Adrenal gland (tissue), 9 donors: ENCODE measurements at regions not wholly inside any gene's neighbourhood (a gene's known extent, or its start where the extent isn't known, plus 50 kb on each side); places are given as distances from the start of the nearest gene placed in this dataset.

Experiments
- DNase-seq, 7 donors: peaks; one replicate each; pipeline ENCODE4 v3.0.0-alpha.2; 2019 to 2020
- H3K27ac ChIP-seq, 5 donors: fragments of 200-600 bp; sonication (generic) in 4 of 5; 1 replicate in 3 of 5; 2 replicates in 2 of 5; pipeline versions ENCODE4 v1.5.1 to v1.8.0; 2016 to 2020; ENCODE audit warnings: mild to moderate bottlenecking in 1 of 5
- H3K27me3 ChIP-seq: fragments of 200-600 bp; 2 replicates; pipeline ENCODE4 v1.8.0; 2021
- H3K36me3 ChIP-seq, 2 donors: fragments of 200-600 bp; replicated peaks in 1 of 2; 1 replicate in 1 of 2; 2 replicates in 1 of 2; pipeline versions ENCODE4 v1.5.1 to v1.8.0; 2018 to 2022
- H3K4me1 ChIP-seq, 2 donors: fragments of 200-600 bp; replicated peaks in 1 of 2; 1 replicate in 1 of 2; 2 replicates in 1 of 2; pipeline versions ENCODE4 v1.5.1 to v1.8.0; 2018 to 2021
- H3K4me3 ChIP-seq, 4 donors: fragments of 200-600 bp; sonication (generic) in 3 of 4; one replicate each; pipeline ENCODE4 v1.5.1; 2016 to 2018
- H3K9me3 ChIP-seq, 3 donors: fragments of 200-600 bp; sonication (generic) in 1 of 3; replicated peaks in 1 of 3; 1 replicate in 2 of 3; 2 replicates in 1 of 3; pipeline versions ENCODE4 v1.5.1 to v1.8.0; 2016 to 2021
- POLR2A ChIP-seq, 2 donors: fragments of 450-650 bp; IDR thresholded peaks; one replicate each; pipeline ENCODE4 v1.6.1; 2017; ENCODE audit warnings: antibody characterized with exemption in 2 of 2, mild to moderate bottlenecking in 2 of 2, moderate library complexity in 1 of 2
- WGBS, 4 donors: extraction: QIAGEN DNeasy Blood & Tissue Kit in 2 of 4; methylation state at CpG; one replicate each; pipeline versions ENCODE4 v1.1.5 to v1.1.7; 2013 to 2017; 5-methylcytosine and 5-hydroxymethylcytosine counted together
- intact Hi-C, 2 donors: fragments of 100-400 bp; cut with DNase I; formaldehyde crosslinking; loops; one replicate each; pipeline versions ENCODE4 v1.14.1 to v1.15.0; 2022 to 2023
- TF ChIP-seq, protein P1 (sequence below), 6 experiments: fragments of 450-650 bp in 4 of 6; fragments of 200-600 bp in 2 of 6; sonication (generic) in 1 of 6; IDR thresholded peaks; 1 replicate in 5 of 6; 2 replicates in 1 of 6; pipeline versions ENCODE4 v1.5.1 to v1.8.0; 2016 to 2021; ENCODE audit warnings: antibody characterized with exemption in 6 of 6, mild to moderate bottlenecking in 2 of 6, moderate library complexity in 1 of 6
- donor health status: healthy with polysubstance abuse.
- donor health status: Bipolar disorder and iron deficiency.
- donor health status: DM: yes; HTN: yes; CAD: no.
- donor health status: DM: no; HTN: no; CAD: no.
- donor health status: DM: no; HTN: no; CAD: no.

DNA sequence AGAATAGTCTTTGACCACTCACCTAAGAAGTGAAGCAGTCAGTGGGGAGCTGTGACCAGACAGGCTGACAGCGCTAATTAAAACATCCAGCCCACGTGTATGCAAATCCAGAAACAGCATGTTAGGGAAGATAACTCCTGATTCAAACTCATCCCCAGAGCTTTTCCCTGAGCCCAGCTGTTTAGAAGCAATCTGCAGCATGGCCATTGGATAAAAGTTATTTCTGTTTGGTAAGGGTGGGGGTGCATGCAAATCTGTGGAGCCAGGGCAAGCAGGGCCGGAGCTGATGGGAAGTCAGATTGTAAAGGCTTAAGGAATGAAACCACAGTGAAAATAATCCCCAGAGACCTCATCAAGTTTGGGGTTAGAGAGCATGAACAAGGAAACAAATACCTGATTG lies 247.9 kb upstream of the KIRREL3 start:
- intact Hi-C loops = no loop called here
- Histone ChIP-seq H3K4me3 (no peak overlapping the region), H3K27ac (no peak overlapping the region), H3K27me3 (no peaks in the 10 kb centered on the region), H3K4me1 (no peaks in the 10 kb centered on the region), H3K9me3 (no peaks in the 10 kb centered on the region), H3K36me3 (no peaks in the 10 kb centered on the region)
- TF ChIP-seq, protein P1, sequence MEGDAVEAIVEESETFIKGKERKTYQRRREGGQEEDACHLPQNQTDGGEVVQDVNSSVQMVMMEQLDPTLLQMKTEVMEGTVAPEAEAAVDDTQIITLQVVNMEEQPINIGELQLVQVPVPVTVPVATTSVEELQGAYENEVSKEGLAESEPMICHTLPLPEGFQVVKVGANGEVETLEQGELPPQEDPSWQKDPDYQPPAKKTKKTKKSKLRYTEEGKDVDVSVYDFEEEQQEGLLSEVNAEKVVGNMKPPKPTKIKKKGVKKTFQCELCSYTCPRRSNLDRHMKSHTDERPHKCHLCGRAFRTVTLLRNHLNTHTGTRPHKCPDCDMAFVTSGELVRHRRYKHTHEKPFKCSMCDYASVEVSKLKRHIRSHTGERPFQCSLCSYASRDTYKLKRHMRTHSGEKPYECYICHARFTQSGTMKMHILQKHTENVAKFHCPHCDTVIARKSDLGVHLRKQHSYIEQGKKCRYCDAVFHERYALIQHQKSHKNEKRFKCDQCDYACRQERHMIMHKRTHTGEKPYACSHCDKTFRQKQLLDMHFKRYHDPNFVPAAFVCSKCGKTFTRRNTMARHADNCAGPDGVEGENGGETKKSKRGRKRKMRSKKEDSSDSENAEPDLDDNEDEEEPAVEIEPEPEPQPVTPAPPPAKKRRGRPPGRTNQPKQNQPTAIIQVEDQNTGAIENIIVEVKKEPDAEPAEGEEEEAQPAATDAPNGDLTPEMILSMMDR (IDR thresholded peaks at IDR 0.05) = no peak
- no peak for TF ChIP-seq POLR2A (IDR thresholded peaks at IDR 0.05)
- no peak for DNase-seq
- 57 to 72% (median 70%) methylated on average over 3 of the region's 3 CpGs for WGBS, 4 donors

DNA sequence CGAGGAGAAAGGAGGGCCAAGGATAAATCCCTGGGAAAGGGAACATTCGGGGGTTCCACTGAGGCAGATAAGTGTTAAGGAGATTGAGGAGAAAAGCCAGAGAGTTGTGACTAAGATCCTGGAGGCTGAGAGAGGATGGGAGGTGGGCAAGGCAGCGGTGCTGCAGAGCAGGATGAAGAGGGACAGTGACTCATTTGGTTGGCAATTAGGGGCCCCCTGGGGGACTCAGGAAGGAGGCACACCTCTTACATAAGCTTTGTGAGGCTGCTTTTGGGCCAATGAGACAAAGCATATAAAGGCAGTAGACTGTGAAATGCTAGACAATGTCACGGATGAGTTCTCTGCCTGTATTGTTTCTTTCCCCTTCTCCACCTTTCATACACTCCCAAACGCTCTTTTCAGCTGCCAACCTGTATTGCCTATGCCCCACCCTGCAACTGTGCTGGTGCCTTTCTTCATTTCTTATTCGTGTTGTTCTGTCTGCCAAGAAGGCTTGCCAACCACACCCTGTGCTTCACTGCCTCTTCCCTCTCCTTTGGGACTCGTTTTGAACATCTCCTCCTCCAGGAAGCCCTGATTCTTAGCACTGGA lies 246.8 kb upstream of the KIRREL3 start:
- Histone ChIP-seq H3K27me3 (no peaks in the 10 kb centered on the region), H3K36me3 (no peaks in the 10 kb centered on the region), H3K4me1 (no peaks in the 10 kb centered on the region), H3K4me3 (no peak overlapping the region), H3K27ac (no peak overlapping the region), H3K9me3 (no peaks in the 10 kb centered on the region)
- TF ChIP-seq, protein P1 (IDR thresholded peaks at IDR 0.05) = no peak
- no peak for TF ChIP-seq POLR2A (IDR thresholded peaks at IDR 0.05)
- 46 to 67% (median 64%) methylated on average over 7 of the region's 7 CpGs for WGBS, 4 donors
- DNase-seq = no peak
- intact Hi-C loops = no loop called here

DNA sequence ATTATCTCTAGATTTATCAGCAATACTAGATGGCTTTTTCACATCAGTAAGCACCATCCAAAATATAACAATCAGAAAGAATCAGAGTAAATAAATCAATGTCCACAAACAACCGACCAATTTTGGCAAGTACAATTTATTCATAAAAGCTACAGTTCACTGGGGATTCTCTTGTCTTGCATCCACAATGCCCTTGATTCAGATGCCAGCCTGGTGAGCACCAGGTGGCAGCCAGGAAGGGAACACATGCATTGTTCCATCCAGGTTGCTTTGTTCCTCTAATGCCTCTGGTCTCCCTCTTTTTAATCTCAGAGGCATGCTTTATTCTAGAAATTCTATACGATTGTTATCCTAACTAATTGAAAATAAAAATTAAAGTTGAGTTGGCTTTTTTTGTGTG lies 242.1 kb upstream of the KIRREL3 start:
- Histone ChIP-seq H3K27me3 (no peaks in the 10 kb centered on the region), H3K4me1 (no peaks in the 10 kb centered on the region), H3K4me3 (no peak overlapping the region), H3K36me3 (no peaks in the 10 kb centered on the region), H3K9me3 (no peaks in the 10 kb centered on the region), H3K27ac (no peak overlapping the region)
- no peak for DNase-seq
- 44 to 57% (median 51%) methylated on average over 2 of the region's 2 CpGs for WGBS, 4 donors
- intact Hi-C loops = no loop called here
- no peak for TF ChIP-seq POLR2A (IDR thresholded peaks at IDR 0.05)
- TF ChIP-seq, protein P1 (IDR thresholded peaks at IDR 0.05) = no peak

DNA sequence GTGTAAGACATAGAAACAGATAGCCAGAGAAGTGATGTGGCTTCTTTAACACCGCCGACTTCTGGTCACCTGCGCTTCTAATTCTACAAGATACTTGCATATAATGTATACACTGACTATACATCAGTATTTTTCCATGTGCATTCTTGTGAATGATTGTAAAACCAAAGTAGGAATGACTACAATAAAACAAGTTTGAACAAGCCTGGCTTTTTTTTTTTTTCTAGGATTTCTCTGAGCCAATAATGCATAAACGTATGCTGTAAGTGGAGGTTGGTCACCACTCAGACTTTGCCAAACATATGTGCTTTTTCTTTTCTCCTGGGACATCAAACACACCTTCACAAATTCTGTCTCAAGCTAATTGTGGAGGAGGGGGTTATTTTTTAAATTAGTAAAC lies 237.8 kb upstream of the KIRREL3 start:
- H3K9me3 ChIP-seq = no peaks in the 10 kb centered on the region
- H3K27ac ChIP-seq = no peak overlapping the region
- intact Hi-C loops = no loop called here
- no peaks in the 10 kb centered on the region for H3K36me3 ChIP-seq
- H3K4me3 ChIP-seq = no peak overlapping the region
- H3K27me3 ChIP-seq = no peaks in the 10 kb centered on the region
- H3K4me1 ChIP-seq = no peaks in the 10 kb centered on the region
- no peak for TF ChIP-seq POLR2A (IDR thresholded peaks at IDR 0.05)
- TF ChIP-seq, protein P1 (IDR thresholded peaks at IDR 0.05) = no peak
- WGBS, 4 donors = 87 to 95% (median 93%) methylated on average over 4 of the region's 4 CpGs
- DNase-seq = no peak
